Sigmoid colon (tissue), 4 donors: ENCODE measurements at regions not wholly inside any gene's neighbourhood (a gene's known extent, or its start where the extent isn't known, plus 50 kb on each side); places are given as distances from the start of the nearest gene placed in this dataset.

ENCODE experiments used
- CTCF ChIP-seq, 4 experiments: fragments of 450-650 bp in 3 of 4; fragments of 200-600 bp in 1 of 4; IDR thresholded peaks; one replicate each; pipeline ENCODE4 v1.5.1; 2016 to 2019; ENCODE audit warnings: antibody characterized with exemption in 4 of 4, mild to moderate bottlenecking in 3 of 4, moderate library complexity in 2 of 4
- EP300 ChIP-seq, 4 donors: sonication (generic); formaldehyde crosslinking; IDR thresholded peaks; one replicate each; pipeline ENCODE4 v1.6.1; 2017; ENCODE audit warnings: antibody characterized with exemption in 4 of 4
- POLR2A ChIP-seq, 2 donors: fragments of 450-650 bp; IDR thresholded peaks; one replicate each; pipeline ENCODE4 v1.6.1; 2016; ENCODE audit warnings: antibody characterized with exemption in 2 of 2, mild to moderate bottlenecking in 2 of 2, moderate library complexity in 2 of 2
- POLR2AphosphoS5 ChIP-seq, 4 donors: sonication (generic); formaldehyde crosslinking; IDR thresholded peaks; one replicate each; pipeline ENCODE4 v1.6.1; 2017; ENCODE audit warnings: antibody characterized with exemption in 4 of 4

- no peak for TF ChIP-seq CTCF (IDR thresholded peaks at IDR 0.05)
- TF ChIP-seq POLR2A (IDR thresholded peaks at IDR 0.05) = no peak
- no peak for TF ChIP-seq POLR2AphosphoS5 (IDR thresholded peaks at IDR 0.05)
- TF ChIP-seq EP300 (IDR thresholded peaks at IDR 0.05) = no peak
Observed at GRCh38 chr3:72257203-72257602, 472.3 kb upstream of the PROK2 start.
